ENCODE measurements at regions not wholly inside any gene's neighbourhood (a gene's known extent, or its start where the extent isn't known, plus 50 kb on each side); places are given as distances from the start of the nearest gene placed in this dataset.
"Not testable (repeated sequence)": the region's sequence is repeated elsewhere in the genome, so short reads cannot be mapped to it uniquely, and the experiment has no call there.

- not testable (repeated sequence) for TF ChIP-seq CTCF (IDR thresholded peaks at IDR 0.05); ZFX (IDR thresholded peaks at IDR 0.05; ENCODE audit: borderline replicate concordance)
Observed at GRCh38 chr5:92610435-92610834, 970.6 kb downstream of the NR2F1-AS1 start.
